BJ (cell line): ENCODE measurements at regions not wholly inside any gene's neighbourhood (a gene's known extent, or its start where the extent isn't known, plus 50 kb on each side); places are given as distances from the start of the nearest gene placed in this dataset.

Experiments used
- CTCF ChIA-PET: fragments of 350-600 bp; formaldehyde crosslinking; extraction: SDS; loops from one replicate; lab custom pipeline; 2021; ENCODE audit warnings: antibody characterized with exemption, inconsistent platforms; lab: Yijun Ruan, JAX
- POLR2A ChIA-PET: fragments of 300-600 bp; sonication (Branson Sonifier 250); formaldehyde crosslinking; extraction: SDS; loops from one replicate; lab custom pipeline; 2021; ENCODE audit warnings: antibody characterized with exemption; lab: Charles Lee
- DNase-seq: peaks from one replicate; pipeline ENCODE4 v3.0.0-alpha.2; 2011; ENCODE audit warnings: low read depth
- H3K27me3 ChIP-seq: 2 replicates; pipeline ENCODE4 v1.6.0; 2011; ENCODE audit warnings: low read length; ENCODE audit not compliant: control insufficient read depth, insufficient read depth
- H3K36me3 ChIP-seq: 2 replicates; pipeline ENCODE4 v1.5.1; 2011; ENCODE audit warnings: low read length; ENCODE audit not compliant: control insufficient read depth, insufficient read depth
- H3K4me3 ChIP-seq: 2 replicates; pipeline ENCODE4 v1.5.1; 2011; ENCODE audit warnings: low read depth, mild to moderate bottlenecking, control low read depth, low read length
- CTCF ChIP-seq: IDR thresholded peaks from 2 replicates; pipeline ENCODE4 v1.5.1; 2011; ENCODE audit warnings: low read depth, mild to moderate bottlenecking, control low read depth, inconsistent platforms, low read length, moderate library complexity; ENCODE audit not compliant: insufficient read depth

- H3K4me3 ChIP-seq, result no peak overlapping the region
- POLR2A ChIA-PET, result interaction anchor here (0.6 to 0.7 kb wide), 3 partner anchors 18 to 474 kb away, joined by 3 to 6 read pairs (median 4); no protein-coding TSS in a partner anchor
- H3K36me3 ChIP-seq, result no peaks in the 10 kb centered on the region
- H3K27me3 ChIP-seq, result no peaks in the 10 kb centered on the region
- TF ChIP-seq CTCF, result peak; percentile 94
- CTCF ChIA-PET, result interaction anchor here (0.5 to 2.9 kb wide), 47 partner anchors 9 to 818 kb away, joined by 3 to 40 read pairs (median 5); no protein-coding TSS in a partner anchor
- peak; percentile 66 for DNase-seq
Measured at GRCh38 chr14:100416921-100417860, 94.1 kb downstream of the SLC25A47 start.

GRCh38 chr14:100419856-100420255, 96.7 kb downstream of the SLC25A47 start:
- DNase-seq, result no peak
- POLR2A ChIA-PET, result no interaction called here
- Histone ChIP-seq H3K36me3 (no peaks in the 10 kb centered on the region), H3K4me3 (no peak overlapping the region), H3K27me3 (no peaks in the 10 kb centered on the region)
- TF ChIP-seq CTCF, result no peak
- CTCF ChIA-PET, result interaction anchor here (1.0 to 2.6 kb wide), 4 partner anchors 9 to 226 kb away, joined by 3 to 5 read pairs (median 4); no protein-coding TSS in a partner anchor

GRCh38 chr14:100421756-100422470, 98.8 kb downstream of the SLC25A47 start:
- H3K27me3 ChIP-seq, result no peaks in the 10 kb centered on the region
- no peak for DNase-seq
- ChIA-PET CTCF (interaction anchor here (0.7 to 2.6 kb wide), 7 partner anchors 28 to 234 kb away, joined by 3 to 6 read pairs (median 4); no protein-coding TSS in a partner anchor), POLR2A (no interaction called here)
- TF ChIP-seq CTCF, result no peak
- H3K36me3 ChIP-seq, result no peaks in the 10 kb centered on the region
- H3K4me3 ChIP-seq, result no peak overlapping the region

GRCh38 chr14:100422556-100423316, 99.6 kb downstream of the SLC25A47 start:
- POLR2A ChIA-PET, result no interaction called here
- CTCF ChIA-PET, result no interaction called here

More at GRCh38 chr14:100422556-100423316, 99.6 kb downstream of the SLC25A47 start:
- no peak for TF ChIP-seq CTCF
- DNase-seq, result no peak
- Histone ChIP-seq H3K36me3 (no peaks in the 10 kb centered on the region), H3K4me3 (no peak overlapping the region), H3K27me3 (no peaks in the 10 kb centered on the region)
